Amniotic epithelial cell (primary cell): ENCODE measurements at regions not wholly inside any gene's neighbourhood (a gene's known extent, or its start where the extent isn't known, plus 50 kb on each side); places are given as distances from the start of the nearest gene placed in this dataset.
A peak's percentile ranks its signal among the peaks of the same experiment; 100 is the strongest.
"Not testable (repeated sequence)": the region's sequence is repeated elsewhere in the genome, so short reads cannot be mapped to it uniquely, and the experiment has no call there.

Source experiments
- DNase-seq: peaks from one replicate; pipeline ENCODE4 v3.0.0-alpha.2; 2010; ENCODE audit warnings: low read depth

- DNase-seq: no peak
Observed at GRCh38 chr13:84207509-84207908, 325.2 kb upstream of the SLITRK1 start.

- no peak for DNase-seq
Observed at GRCh38 chr13:84200971-84201370, 318.7 kb upstream of the SLITRK1 start.

- DNase-seq: peak; percentile 51
Observed at GRCh38 chr13:84192125-84192524, 309.9 kb upstream of the SLITRK1 start.

- no peak for DNase-seq
Observed at GRCh38 chr13:84191139-84191538, 308.9 kb upstream of the SLITRK1 start.

GRCh38 chr13:84187626-84188025 lies 305.4 kb upstream of the SLITRK1 start:
- no peak for DNase-seq

GRCh38 chr13:84139561-84140158 lies 257.4 kb upstream of the SLITRK1 start:
- no peak for DNase-seq

- DNase-seq: no peak
Observed at GRCh38 chr13:84137292-84137691, 255.0 kb upstream of the SLITRK1 start.

- DNase-seq: no peak
Observed at GRCh38 chr13:84136582-84136981, 254.3 kb upstream of the SLITRK1 start.

- DNase-seq: no peak
Observed at GRCh38 chr13:84132491-84132890, 250.2 kb upstream of the SLITRK1 start.

- no peak for DNase-seq
Observed at GRCh38 chr13:84131249-84131648, 249.0 kb upstream of the SLITRK1 start.

- DNase-seq: no peak
Observed at GRCh38 chr13:84130495-84131114, 248.3 kb upstream of the SLITRK1 start.

- DNase-seq: no peak
Observed at GRCh38 chr13:84129966-84130365, 247.7 kb upstream of the SLITRK1 start.

GRCh38 chr13:84127597-84128128 lies 245.4 kb upstream of the SLITRK1 start:
- DNase-seq: no peak

- no peak for DNase-seq
Observed at GRCh38 chr13:84126671-84127171, 244.4 kb upstream of the SLITRK1 start.

GRCh38 chr13:84121456-84121855 lies 239.2 kb upstream of the SLITRK1 start:
- DNase-seq: no peak

GRCh38 chr13:84118839-84119409 lies 236.7 kb upstream of the SLITRK1 start:
- DNase-seq: peak; percentile 4

GRCh38 chr13:84098273-84098672 lies 216.0 kb upstream of the SLITRK1 start:
- DNase-seq: no peak

GRCh38 chr13:84097148-84097547 lies 214.9 kb upstream of the SLITRK1 start:
- DNase-seq: no peak

GRCh38 chr13:84096216-84096615 lies 213.9 kb upstream of the SLITRK1 start:
- no peak for DNase-seq

GRCh38 chr13:84088996-84089395 lies 206.7 kb upstream of the SLITRK1 start:
- DNase-seq: no peak

GRCh38 chr13:84086847-84087162 lies 204.5 kb upstream of the SLITRK1 start:
- DNase-seq: no peak

- DNase-seq: not testable (repeated sequence)
Observed at GRCh38 chr13:84086098-84086846, 204.0 kb upstream of the SLITRK1 start.

GRCh38 chr13:84082462-84082861 lies 200.2 kb upstream of the SLITRK1 start:
- DNase-seq: no peak
